Gastroesophageal sphincter (tissue), 3 donors: ENCODE measurements at regions not wholly inside any gene's neighbourhood (a gene's known extent, or its start where the extent isn't known, plus 50 kb on each side); places are given as distances from the start of the nearest gene placed in this dataset.

Experiments used
- CTCF ChIP-seq, 4 experiments: fragments of 200-600 bp in 2 of 4; fragments of 450-650 bp in 2 of 4; sonication (generic) in 1 of 4; IDR thresholded peaks; one replicate each; pipeline ENCODE4 v1.5.1; 2017 to 2019; ENCODE audit warnings: antibody characterized with exemption in 4 of 4, mild to moderate bottlenecking in 2 of 4, moderate library complexity in 2 of 4
- EP300 ChIP-seq: sonication (generic); formaldehyde crosslinking; IDR thresholded peaks from one replicate; pipeline ENCODE4 v1.6.1; 2017; ENCODE audit warnings: antibody characterized with exemption, mild to moderate bottlenecking
- POLR2AphosphoS5 ChIP-seq: sonication (generic); formaldehyde crosslinking; IDR thresholded peaks from one replicate; pipeline ENCODE4 v1.6.1; 2017; ENCODE audit warnings: antibody characterized with exemption

DNA sequence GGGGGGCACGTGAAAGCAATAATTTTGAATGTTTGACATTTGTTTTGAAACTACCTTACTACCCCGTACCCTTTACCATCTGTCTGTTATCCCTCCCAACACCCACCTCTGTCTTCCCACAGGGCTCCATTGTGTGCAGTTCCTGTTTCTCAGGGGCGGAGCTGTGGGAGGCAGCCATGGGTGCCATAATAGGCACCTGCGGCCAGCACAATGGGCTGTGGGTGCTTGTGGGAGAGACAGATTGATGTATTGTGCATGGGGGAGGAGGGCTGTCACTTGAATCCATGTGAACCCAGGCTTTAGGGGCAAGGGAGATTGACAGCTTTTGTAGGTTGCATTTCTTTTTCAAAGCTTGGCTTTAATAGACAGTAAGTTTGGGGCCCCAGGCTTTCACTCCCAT lies 122.6 kb upstream of the CXorf66 start:
- TF ChIP-seq CTCF (IDR thresholded peaks at IDR 0.05) (no peak), EP300 (no peak), POLR2AphosphoS5 (no peak)
